GM21526 (cell line): ENCODE measurements at regions not wholly inside any gene's neighbourhood (a gene's known extent, or its start where the extent isn't known, plus 50 kb on each side); places are given as distances from the start of the nearest gene placed in this dataset.

Experiments
- ATAC-seq: cut with Tn5 transposase; IDR thresholded peaks from one replicate; pipeline ENCODE4 v1.9.1; 2021; ENCODE audit warnings: moderate library complexity; ENCODE audit not compliant: unreplicated experiment, low FRiP score

- no peak for ATAC-seq
Observed at GRCh38 chr14:83433618-83434017, 1900.0 kb upstream of the SEL1L start.

GRCh38 chr14:83441801-83442200 is 1908.1 kb upstream of the SEL1L start:
- no peak for ATAC-seq

GRCh38 chr14:83455561-83455960 is 1921.9 kb upstream of the SEL1L start:
- no peak for ATAC-seq

GRCh38 chr14:83461521-83461920 is 1927.9 kb upstream of the SEL1L start:
- ATAC-seq, result no peak

GRCh38 chr14:83462759-83463158 is 1929.1 kb upstream of the SEL1L start:
- ATAC-seq, result no peak

- ATAC-seq, result no peak
Observed at GRCh38 chr14:83463500-83464098, 1929.9 kb upstream of the SEL1L start.

GRCh38 chr14:83467811-83468210 is 1934.2 kb upstream of the SEL1L start:
- ATAC-seq, result no peak

- no peak for ATAC-seq
Observed at GRCh38 chr14:83470466-83470865, 1936.8 kb upstream of the SEL1L start.

- no peak for ATAC-seq
Observed at GRCh38 chr14:83470959-83471695, 1937.5 kb upstream of the SEL1L start.

GRCh38 chr14:83473416-83474235 is 1940.0 kb upstream of the SEL1L start:
- no peak for ATAC-seq

GRCh38 chr14:83478741-83479140 is 1945.1 kb upstream of the SEL1L start:
- ATAC-seq, result no peak

GRCh38 chr14:83483063-83483462 is 1949.4 kb upstream of the SEL1L start:
- ATAC-seq, result no peak

- no peak for ATAC-seq
Observed at GRCh38 chr14:83485591-83485990, 1951.9 kb upstream of the SEL1L start.

GRCh38 chr14:83491091-83491490 is 1957.4 kb upstream of the SEL1L start:
- ATAC-seq, result no peak

GRCh38 chr14:83520837-83521236 is 1987.2 kb upstream of the SEL1L start:
- ATAC-seq, result no peak

- ATAC-seq, result no peak
Observed at GRCh38 chr14:83529531-83529930, 1995.9 kb upstream of the SEL1L start.

GRCh38 chr14:83533734-83534133 is 1996.2 kb upstream of the FLRT2 start:
- no peak for ATAC-seq

GRCh38 chr14:83534995-83535394 is 1994.9 kb upstream of the FLRT2 start:
- no peak for ATAC-seq

GRCh38 chr14:83535444-83535843 is 1994.5 kb upstream of the FLRT2 start:
- no peak for ATAC-seq

GRCh38 chr14:83541147-83541546 is 1988.8 kb upstream of the FLRT2 start:
- ATAC-seq, result no peak

GRCh38 chr14:83548061-83548839 is 1981.7 kb upstream of the FLRT2 start:
- no peak for ATAC-seq
